Uterus (tissue), 2 donors: ENCODE measurements at regions not wholly inside any gene's neighbourhood (a gene's known extent, or its start where the extent isn't known, plus 50 kb on each side); places are given as distances from the start of the nearest gene placed in this dataset.

Source experiments
- CTCF ChIP-seq, 4 experiments: fragments of 200-600 bp in 2 of 4; fragments of 450-650 bp in 2 of 4; sonication (generic) in 2 of 4; IDR thresholded peaks; one replicate each; pipeline ENCODE4 v1.5.1; 2016 to 2019; ENCODE audit warnings: antibody characterized with exemption in 4 of 4, mild to moderate bottlenecking in 2 of 4, moderate library complexity in 1 of 4
- POLR2A ChIP-seq, 2 donors: fragments of 450-650 bp; IDR thresholded peaks; one replicate each; pipeline ENCODE4 v1.6.1; 2016; ENCODE audit warnings: antibody characterized with exemption in 2 of 2, mild to moderate bottlenecking in 1 of 2, moderate library complexity in 1 of 2

GRCh38 chr3:127088511-127089351 is 104.2 kb upstream of the PRR23E start:
- TF ChIP-seq CTCF (IDR thresholded peaks at IDR 0.05) (no peak), POLR2A (IDR thresholded peaks at IDR 0.05) (no peak)
